ENCODE measurements at regions not wholly inside any gene's neighbourhood (a gene's known extent, or its start where the extent isn't known, plus 50 kb on each side); places are given as distances from the start of the nearest gene placed in this dataset.
"Not testable (repeated sequence)": the region's sequence is repeated elsewhere in the genome, so short reads cannot be mapped to it uniquely, and the experiment has no call there.

GRCh38 chr5:117733051-117733450, 1158.4 kb upstream of the SEMA6A start:
- TF ChIP-seq POLR2A (IDR thresholded peaks at IDR 0.05) (no peak), CTCF (IDR thresholded peaks at IDR 0.05) (no peak)
- 76 to 77% methylated on average over 2 of the region's 2 CpGs for WGBS, 2 donors
- Histone ChIP-seq H3K4me1 (peaks cover 3 to 7% of the 10 kb centered on the region in 2 donors), H3K27ac (no peak overlapping the region), H3K4me3 (replicated peaks in 1 of 3) (no peak overlapping the region), H3K9me3 (no peaks in the 10 kb centered on the region), H3K27me3 (no peaks in the 10 kb centered on the region), H3K36me3 (no peaks in the 10 kb centered on the region)
- intact Hi-C loops (cut with DNase I): no loop called here
- no peak for DNase-seq

DNA sequence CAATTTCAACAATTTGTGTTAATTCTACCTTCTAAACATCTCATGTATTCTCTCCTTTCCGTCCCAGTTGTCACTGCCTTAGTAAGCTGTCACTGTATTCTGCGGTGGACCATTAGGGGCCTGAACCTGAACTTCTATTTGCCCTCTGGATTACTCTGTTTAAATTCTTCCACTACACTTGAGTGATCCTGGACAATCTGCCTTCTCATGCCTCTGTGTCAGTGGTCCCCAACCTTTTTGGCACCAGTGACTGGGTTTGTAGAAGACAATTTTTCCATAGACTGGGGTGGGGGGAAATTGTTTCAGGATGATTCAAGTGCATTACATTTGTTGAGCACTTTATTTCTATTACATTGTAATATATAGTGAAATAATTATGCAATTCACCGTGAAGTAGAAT, 1157.6 kb upstream of the SEMA6A start:
- TF ChIP-seq POLR2A (IDR thresholded peaks at IDR 0.05): no peak
- no peak for TF ChIP-seq CTCF (IDR thresholded peaks at IDR 0.05)
- intact Hi-C loops (cut with DNase I): no loop called here
- WGBS, 2 donors: 78% methylated on average over 3 of the region's 3 CpGs

GRCh38 chr5:117731446-117731845, 1156.8 kb upstream of the SEMA6A start:
- no peaks in the 10 kb centered on the region for H3K9me3 ChIP-seq
- no peak for TF ChIP-seq POLR2A (IDR thresholded peaks at IDR 0.05)
- no peak for TF ChIP-seq CTCF (IDR thresholded peaks at IDR 0.05)
- peaks cover 3 to 7% of the 10 kb centered on the region in 2 donors for H3K4me1 ChIP-seq
- no peak overlapping the region for H3K4me3 ChIP-seq (replicated peaks in 1 of 3)
- WGBS, 2 donors: 14 to 15% methylated on average over 2 of the region's 2 CpGs
- intact Hi-C loops (cut with DNase I): no loop called here
- no peaks in the 10 kb centered on the region for H3K36me3 ChIP-seq
- H3K27me3 ChIP-seq: no peaks in the 10 kb centered on the region
- DNase-seq: no peak
- H3K27ac ChIP-seq: no peak overlapping the region

More for the DNA sequence above, 1157.6 kb upstream of the SEMA6A start:
- H3K27me3 ChIP-seq: no peaks in the 10 kb centered on the region
- H3K27ac ChIP-seq: no peak overlapping the region
- H3K9me3 ChIP-seq: no peaks in the 10 kb centered on the region
- H3K36me3 ChIP-seq: no peaks in the 10 kb centered on the region
- no peak for DNase-seq
- no peak overlapping the region for H3K4me3 ChIP-seq (replicated peaks in 1 of 3)
- H3K4me1 ChIP-seq: peaks cover 3 to 7% of the 10 kb centered on the region in 2 donors

DNA sequence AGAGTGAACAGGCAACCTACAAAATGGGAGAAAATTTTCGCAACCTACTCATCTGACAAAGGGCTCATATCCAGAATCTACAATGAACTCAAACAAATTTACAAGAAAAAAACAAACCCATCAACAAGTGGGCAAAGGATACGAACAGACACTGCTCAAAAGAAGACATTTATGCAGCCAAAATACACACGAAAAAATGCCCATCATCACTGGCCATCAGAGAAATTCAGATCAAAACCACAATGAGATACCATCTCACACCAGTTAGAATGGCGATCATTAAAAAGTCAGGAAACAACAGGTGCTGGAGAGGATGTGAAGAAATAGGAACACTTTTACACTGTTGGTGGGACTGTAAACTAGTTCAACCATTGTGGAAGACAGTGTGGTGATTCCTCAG, 1146.2 kb upstream of the SEMA6A start:
- H3K4me1 ChIP-seq; H3K27ac ChIP-seq; intact Hi-C loops (cut with DNase I); H3K27me3 ChIP-seq; H3K4me3 ChIP-seq (replicated peaks in 1 of 3); H3K36me3 ChIP-seq; DNase-seq; H3K9me3 ChIP-seq: not testable (repeated sequence)
- 84 to 87% methylated on average over 4 of the region's 4 CpGs for WGBS, 2 donors

GRCh38 chr5:117719413-117719812, 1144.8 kb upstream of the SEMA6A start:
- Histone ChIP-seq H3K9me3 (no peaks in the 10 kb centered on the region), H3K36me3 (no peaks in the 10 kb centered on the region), H3K4me3 (replicated peaks in 1 of 3) (no peak overlapping the region), H3K27ac (no peak overlapping the region), H3K27me3 (no peaks in the 10 kb centered on the region), H3K4me1 (no peaks in the 10 kb centered on the region)
- no peak for DNase-seq
- intact Hi-C loops (cut with DNase I): no loop called here
- TF ChIP-seq POLR2A (IDR thresholded peaks at IDR 0.05): no peak
- no peak for TF ChIP-seq CTCF (IDR thresholded peaks at IDR 0.05)

- Histone ChIP-seq H3K4me1 (no peaks in the 10 kb centered on the region), H3K9me3 (no peaks in the 10 kb centered on the region), H3K27ac (no peak overlapping the region), H3K36me3 (no peaks in the 10 kb centered on the region), H3K27me3 (no peaks in the 10 kb centered on the region), H3K4me3 (replicated peaks in 1 of 3) (no peak overlapping the region)
- WGBS, 2 donors: 73 to 74% methylated on average over 3 of the region's 3 CpGs
- intact Hi-C loops (cut with DNase I): no loop called here
- TF ChIP-seq POLR2A (IDR thresholded peaks at IDR 0.05) (no peak), CTCF (IDR thresholded peaks at IDR 0.05) (no peak)
- DNase-seq: no peak
Measured at GRCh38 chr5:117713585-117714198, 1139.1 kb upstream of the SEMA6A start.

Measured in thyroid gland (tissue), 4 donors.